ENCODE measurements at regions not wholly inside any gene's neighbourhood (a gene's known extent, or its start where the extent isn't known, plus 50 kb on each side); places are given as distances from the start of the nearest gene placed in this dataset.

GRCh38 chr4:34679228-34679627, 1565.1 kb downstream of the ARAP2 start:
- Histone ChIP-seq H3K4me1 (no peaks in the 10 kb centered on the region), H3K27me3 (no peaks in the 10 kb centered on the region), H3K4me3 (no peak overlapping the region), H3K9me3 (no peaks in the 10 kb centered on the region), H3K36me3 (no peaks in the 10 kb centered on the region), H3K27ac (no peak overlapping the region)
- DNase-seq (ENCODE audit: low spot score in 2 of 2): no peak
- WGBS, 2 donors: 90 to 94% methylated on average over 7 of the region's 7 CpGs
- no peak for TF ChIP-seq EP300 (IDR thresholded peaks at IDR 0.05)
- no peak for TF ChIP-seq POLR2A (IDR thresholded peaks at IDR 0.05)
- no peak for TF ChIP-seq CTCF (IDR thresholded peaks at IDR 0.05)

GRCh38 chr4:34709564-34709963, 1534.8 kb downstream of the ARAP2 start:
- WGBS, 2 donors: 85 to 89% methylated on average over 1 of the region's 1 CpG
- Histone ChIP-seq H3K36me3 (no peaks in the 10 kb centered on the region), H3K27me3 (no peaks in the 10 kb centered on the region), H3K9me3 (peaks cover 0 to 5% (median 0%) of the 10 kb centered on the region in 4 donors), H3K4me3 (no peak overlapping the region), H3K4me1 (no peaks in the 10 kb centered on the region), H3K27ac (no peak overlapping the region)
- no peak for DNase-seq (ENCODE audit: low spot score in 2 of 2)
- TF ChIP-seq EP300 (IDR thresholded peaks at IDR 0.05): no peak
- no peak for TF ChIP-seq POLR2A (IDR thresholded peaks at IDR 0.05)
- no peak for TF ChIP-seq CTCF (IDR thresholded peaks at IDR 0.05)

- WGBS, 2 donors: 36 to 38% methylated on average over 5 of the region's 5 CpGs
- DNase-seq (ENCODE audit: low spot score in 2 of 2): no peak
- Histone ChIP-seq H3K27ac (no peak overlapping the region), H3K4me1 (peaks cover 0 to 8% (median 0%) of the 10 kb centered on the region in 4 donors), H3K27me3 (no peaks in the 10 kb centered on the region), H3K36me3 (no peaks in the 10 kb centered on the region), H3K9me3 (no peaks in the 10 kb centered on the region), H3K4me3 (no peak overlapping the region)
- TF ChIP-seq EP300 (IDR thresholded peaks at IDR 0.05) (no peak), CTCF (IDR thresholded peaks at IDR 0.05) (no peak), POLR2A (IDR thresholded peaks at IDR 0.05) (no peak)
Measured at GRCh38 chr4:34718576-34719245, 1525.6 kb downstream of the ARAP2 start.

GRCh38 chr4:34720571-34720970, 1523.7 kb downstream of the ARAP2 start:
- Histone ChIP-seq H3K27ac (no peak overlapping the region), H3K9me3 (no peaks in the 10 kb centered on the region), H3K36me3 (no peaks in the 10 kb centered on the region), H3K4me3 (no peak overlapping the region), H3K27me3 (no peaks in the 10 kb centered on the region), H3K4me1 (peaks cover 0 to 8% (median 0%) of the 10 kb centered on the region in 4 donors)
- DNase-seq (ENCODE audit: low spot score in 2 of 2): no peak
- WGBS, 2 donors: 5 to 9% methylated on average over 1 of the region's 1 CpG
- no peak for TF ChIP-seq POLR2A (IDR thresholded peaks at IDR 0.05)
- peak in 4 of 5 experiments; percentile 9 to 39 (median 28) for TF ChIP-seq CTCF (IDR thresholded peaks at IDR 0.05)
- TF ChIP-seq EP300 (IDR thresholded peaks at IDR 0.05): no peak

- H3K27ac ChIP-seq: no peak overlapping the region
- TF ChIP-seq POLR2A (IDR thresholded peaks at IDR 0.05) (no peak), CTCF (IDR thresholded peaks at IDR 0.05) (no peak)
- no peak for DNase-seq (ENCODE audit: low spot score in 2 of 2)
- 91 to 100% methylated on average over 1 of the region's 1 CpG for WGBS, 2 donors
- H3K4me1 ChIP-seq: peaks cover 0 to 8% (median 0%) of the 10 kb centered on the region in 4 donors
- H3K27me3 ChIP-seq: no peaks in the 10 kb centered on the region
- no peak overlapping the region for H3K4me3 ChIP-seq
- H3K36me3 ChIP-seq: no peaks in the 10 kb centered on the region
- H3K9me3 ChIP-seq: no peaks in the 10 kb centered on the region
Measured at GRCh38 chr4:34721835-34722234, 1522.5 kb downstream of the ARAP2 start.
